Mammary epithelial cell (primary cell): ENCODE measurements at regions not wholly inside any gene's neighbourhood (a gene's known extent, or its start where the extent isn't known, plus 50 kb on each side); places are given as distances from the start of the nearest gene placed in this dataset.

ENCODE experiments used
- CTCF ChIP-seq, 2 donors: IDR thresholded peaks in 1 of 2; conservative IDR thresholded peaks in 1 of 2; 2 replicates each; pipeline ENCODE4 v1.5.1; 2011 to 2012; ENCODE audit warnings: inconsistent platforms in 2 of 2, low read length in 2 of 2, mild to moderate bottlenecking in 2 of 2, control low read depth in 1 of 2, low read depth in 1 of 2; ENCODE audit not compliant: insufficient read depth in 1 of 2; ENCODE audit errors: extremely low read depth in 1 of 2
- EZH2 ChIP-seq: IDR thresholded peaks from 2 replicates; pipeline ENCODE4 v1.6.1; 2012; ENCODE audit warnings: low read length, inconsistent platforms, borderline replicate concordance

- TF ChIP-seq CTCF (conservative IDR thresholded peaks at IDR 0.05 in 1 of 2, IDR thresholded peaks at IDR 0.05 in 1 of 2; ENCODE audit: extremely low read depth in 1 of 2, insufficient read depth in 1 of 2, low read depth in 1 of 2, low read length in 2 of 2) (no peak), EZH2 (no peak)
These were observed 54.6 kb upstream of the COX10 start for GRCh38 chr17:14014657-14015056.
